Activated naive CD4-positive, alpha-beta T cell treated with Interleukin-2 at 50 U/mL for 16 hours (primary cell): ENCODE measurements at regions not wholly inside any gene's neighbourhood (a gene's known extent, or its start where the extent isn't known, plus 50 kb on each side); places are given as distances from the start of the nearest gene placed in this dataset.
"Not testable (repeated sequence)": the region's sequence is repeated elsewhere in the genome, so short reads cannot be mapped to it uniquely, and the experiment has no call there.

ENCODE experiments used
- DNase-seq: peaks from one replicate; pipeline ENCODE4 v3.0.0-alpha.2; 2020

DNA sequence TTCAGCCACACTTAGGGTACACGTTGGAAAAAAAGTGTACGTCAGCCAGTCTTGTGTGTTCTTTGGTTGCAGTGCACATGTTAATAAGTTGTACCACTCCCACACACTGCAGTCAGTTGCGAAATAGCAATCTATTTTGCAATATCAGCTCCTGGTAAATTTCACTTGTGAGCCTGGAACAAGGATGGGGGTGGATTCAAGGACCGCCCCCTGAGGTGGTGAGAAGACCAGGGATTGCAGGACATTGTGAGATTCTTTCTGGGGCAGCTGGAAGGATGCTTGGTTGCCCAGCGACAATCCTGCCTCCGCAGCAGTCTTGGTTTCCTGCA is 78.6 kb upstream of the ZFHX3 start:
- no peak for DNase-seq

DNA sequence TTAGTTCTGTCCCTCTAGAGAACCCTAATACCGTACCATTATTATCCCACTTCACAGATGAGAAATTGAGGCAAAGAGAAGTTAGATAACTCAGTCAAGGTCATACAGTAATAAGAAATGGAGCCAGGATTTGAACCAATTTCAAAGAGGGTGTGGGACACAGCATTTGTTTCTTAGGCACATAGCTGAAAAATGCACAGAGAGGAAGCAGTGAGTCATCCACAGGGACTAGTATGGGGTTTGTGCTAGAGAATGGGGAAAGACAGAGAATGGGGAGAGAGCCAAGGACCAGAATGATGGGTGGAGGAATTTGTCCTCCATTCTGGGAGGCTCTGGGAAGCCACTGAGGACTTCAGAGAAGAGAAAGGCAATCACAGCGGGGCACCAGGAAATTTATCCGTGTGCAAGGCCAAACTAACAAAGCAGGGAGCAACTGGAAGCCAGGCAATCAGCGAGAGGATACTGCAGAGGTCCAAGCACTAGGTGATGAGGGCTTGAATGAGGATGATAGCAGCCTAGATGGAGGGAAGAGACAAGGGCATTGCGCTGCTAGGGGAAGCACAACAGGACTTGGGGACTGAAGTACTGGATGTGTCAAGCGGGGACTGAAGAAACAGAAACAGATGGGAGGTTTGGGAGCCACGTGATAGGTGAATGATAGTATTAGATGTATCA is 78.1 kb upstream of the ZFHX3 start:
- DNase-seq: no peak

DNA sequence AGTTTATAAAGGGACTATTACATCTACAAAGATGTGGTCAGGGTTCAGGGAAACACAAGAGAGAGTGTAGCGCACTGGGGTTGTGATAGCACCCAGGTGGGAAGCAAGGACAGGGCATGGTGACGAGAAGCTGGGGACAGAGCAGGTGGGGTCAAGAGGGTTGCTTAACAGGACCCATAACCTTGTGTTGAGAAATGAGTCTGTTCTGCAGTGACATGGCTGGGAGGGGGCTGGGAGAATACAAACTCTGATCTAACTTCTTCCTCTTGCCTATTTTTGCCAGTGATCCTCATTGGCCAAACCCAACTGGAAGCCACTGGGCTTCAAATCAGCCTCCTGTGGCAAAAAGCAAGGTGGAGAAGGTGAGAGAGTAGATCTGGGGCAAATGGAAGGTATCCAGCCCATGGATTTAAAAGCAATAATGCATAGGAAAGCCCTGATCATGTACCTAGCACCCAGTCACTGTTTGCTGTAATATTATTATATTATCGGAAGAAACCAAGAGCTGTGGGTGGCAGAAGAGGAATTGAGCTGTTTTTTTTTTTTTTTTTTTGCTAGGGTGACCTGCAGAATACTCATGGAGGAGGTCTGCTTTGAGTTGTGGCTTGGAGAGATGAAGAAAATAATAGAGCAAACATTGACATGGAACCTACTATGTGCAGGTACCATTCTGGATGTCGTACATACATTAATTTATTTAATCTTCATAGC is 76.9 kb upstream of the ZFHX3 start:
- DNase-seq: no peak

GRCh38 chr16:73124097-73124652 is 76.2 kb upstream of the ZFHX3 start:
- DNase-seq: no peak

DNA sequence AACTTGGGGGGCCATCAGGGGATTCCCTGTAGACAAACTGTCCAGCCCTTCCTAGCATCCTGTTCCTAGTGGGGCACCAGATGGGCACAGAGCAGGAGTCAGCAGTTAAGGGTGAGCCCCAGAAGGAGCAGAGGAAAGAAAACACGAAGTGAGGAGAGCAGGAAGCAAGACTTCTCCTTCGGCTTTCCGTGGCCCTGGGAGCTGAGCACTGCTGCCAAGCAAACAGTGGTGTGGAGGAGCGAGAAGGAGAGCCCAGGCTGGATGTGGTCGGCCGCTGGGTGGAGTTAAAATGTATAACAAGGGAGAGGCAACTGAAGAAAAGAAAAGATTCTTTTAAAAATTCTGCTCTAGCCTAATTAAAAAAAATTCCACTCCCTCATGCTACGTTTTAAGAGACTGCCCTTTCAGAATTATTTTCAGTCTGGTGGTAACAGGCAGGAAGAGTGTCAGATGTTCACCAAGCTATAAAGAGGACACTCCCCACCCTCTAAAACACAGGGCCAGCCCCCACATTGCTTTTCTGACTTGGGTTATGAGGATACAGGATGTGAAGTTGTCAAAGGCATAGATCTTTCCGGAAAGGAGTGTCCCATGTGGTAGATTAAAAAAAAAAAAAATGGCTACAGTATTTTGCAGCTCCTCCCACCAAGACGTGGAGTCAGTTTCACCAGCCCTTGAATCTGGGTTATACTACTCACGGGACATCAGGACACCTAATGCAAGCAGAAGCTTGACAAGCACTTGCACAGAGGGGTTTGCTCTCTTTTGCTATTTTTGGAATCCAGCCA is 74.9 kb upstream of the ZFHX3 start:
- DNase-seq: no peak

DNA sequence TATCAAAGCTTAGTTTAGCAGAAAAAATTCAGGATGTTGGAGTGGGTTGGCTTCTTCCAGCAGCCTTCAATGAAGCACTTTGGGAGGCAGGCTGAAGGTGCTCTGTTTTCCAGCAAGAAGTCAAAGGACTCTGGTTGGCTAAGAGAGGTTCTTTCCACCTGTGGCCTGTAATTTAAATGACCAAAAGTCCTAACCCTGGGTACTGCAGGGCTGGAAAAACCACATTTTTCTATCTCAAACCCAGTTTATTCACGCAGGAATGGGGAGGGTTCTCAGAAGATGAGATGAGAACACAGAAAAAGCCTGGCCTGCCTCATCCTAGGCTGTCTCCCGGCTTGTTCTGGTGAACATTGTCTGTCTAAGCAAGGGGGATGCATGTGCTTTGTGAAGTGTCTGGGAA is 68.6 kb upstream of the ZFHX3 start:
- no peak for DNase-seq

- DNase-seq: no peak
These were observed 65.4 kb upstream of the ZFHX3 start for GRCh38 chr16:73113336-73113735.

DNA sequence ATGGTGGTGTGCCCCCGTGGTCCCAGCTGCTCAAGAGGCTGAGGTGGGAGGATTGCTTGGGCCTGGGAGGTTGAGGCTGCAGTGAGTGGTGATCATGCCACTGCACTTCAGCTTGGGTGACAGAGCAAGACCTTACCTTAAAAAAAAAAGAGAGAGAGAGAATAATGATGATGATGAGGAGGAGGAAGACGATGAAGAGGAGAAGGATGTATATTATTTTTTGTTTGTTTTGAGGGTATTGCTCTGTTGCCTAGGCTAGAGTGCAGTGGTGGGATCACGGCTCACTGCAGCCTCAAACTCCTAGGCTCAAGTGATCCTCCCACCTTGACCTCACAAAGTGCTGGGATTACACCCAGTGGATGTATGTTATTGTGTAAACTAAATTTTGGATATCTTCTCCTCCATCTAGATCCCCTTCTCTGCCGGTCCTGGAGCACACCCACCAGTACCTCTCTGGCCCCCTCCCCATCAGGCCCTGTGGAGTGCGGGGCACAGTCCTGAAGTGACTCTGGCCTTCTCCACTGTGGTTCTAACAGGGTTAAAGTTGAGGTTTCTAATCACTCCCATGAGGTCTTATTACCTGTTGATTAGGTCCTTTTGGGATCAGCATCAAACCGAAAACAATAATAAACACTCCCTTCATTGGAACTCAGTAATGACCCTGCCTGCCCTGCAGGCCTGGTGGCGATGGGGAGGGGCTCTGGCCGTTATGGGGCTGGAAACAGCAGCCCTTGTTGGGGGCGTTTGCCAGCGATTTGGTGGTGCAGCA is 60.5 kb upstream of the ZFHX3 start:
- DNase-seq: no peak

DNA sequence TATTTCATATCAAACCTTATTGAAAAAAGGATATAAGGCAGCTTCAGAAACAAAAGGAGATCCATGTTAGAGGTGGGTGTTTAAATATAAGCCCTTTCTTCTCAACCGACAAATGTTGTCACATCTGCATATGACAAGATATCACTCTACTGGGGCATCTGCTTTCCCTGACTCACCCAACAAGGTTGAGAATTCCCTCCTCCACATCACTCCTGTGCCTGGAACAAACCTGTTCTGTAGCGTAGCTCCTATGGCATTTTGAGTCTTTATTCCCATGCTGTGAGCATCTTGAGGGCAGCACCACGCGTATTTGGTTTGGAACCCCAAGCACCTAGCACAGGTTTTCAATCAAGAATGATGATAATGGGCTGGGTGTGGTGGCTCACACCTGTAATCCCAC is 59.4 kb upstream of the ZFHX3 start:
- DNase-seq: no peak

- DNase-seq: no peak
These were observed 58.6 kb upstream of the ZFHX3 start for GRCh38 chr16:73106329-73107034.

DNA sequence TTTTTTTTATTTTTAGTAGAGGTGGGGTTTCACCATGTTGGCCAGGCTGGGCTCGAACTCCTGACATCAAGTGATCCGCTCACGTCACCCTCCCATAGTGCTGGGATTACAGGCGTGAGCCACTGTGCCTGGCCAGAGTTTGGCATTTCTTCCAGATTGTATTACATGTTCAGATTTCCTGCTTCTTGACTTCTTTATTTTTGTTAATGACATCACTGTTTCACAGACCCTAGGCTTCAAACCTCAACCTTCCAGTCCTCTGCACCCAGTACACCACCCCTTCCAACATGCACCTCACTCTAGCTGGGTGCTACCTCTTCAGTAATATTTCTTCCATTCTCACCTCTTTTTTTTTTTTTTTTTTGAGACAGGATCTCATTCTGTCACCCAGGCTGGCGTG is 53.6 kb upstream of the ZFHX3 start:
- DNase-seq: no peak

- not testable (repeated sequence) for DNase-seq
These were observed 51.7 kb upstream of the ZFHX3 start for GRCh38 chr16:73099601-73100000.
